Body of pancreas (tissue), 4 donors: ENCODE measurements at regions not wholly inside any gene's neighbourhood (a gene's known extent, or its start where the extent isn't known, plus 50 kb on each side); places are given as distances from the start of the nearest gene placed in this dataset.
A peak's percentile ranks its signal among the peaks of the same experiment; 100 is the strongest.

Source experiments
- ATAC-seq: fragments of 150-250 bp; one replicate; pipeline ENCODE4 v1.9.1; 2016
- DNase-seq, 4 donors: peaks; one replicate each; pipeline ENCODE4 v3.0.0-alpha.2; 2019
- H3K27ac ChIP-seq, 4 donors: fragments of 200-600 bp; sonication (generic); 1 replicate in 3 of 4; 2 replicates in 1 of 4; pipeline versions ENCODE4 v1.5.1 to v1.6.1; 2016 to 2019; ENCODE audit warnings: mild to moderate bottlenecking in 1 of 4, mixed read lengths in 1 of 4, moderate library complexity in 1 of 4
- H3K27me3 ChIP-seq, 2 donors: fragments of 200-600 bp; sonication (generic); one replicate each; pipeline ENCODE4 v1.6.0; 2016; ENCODE audit warnings: mild to moderate bottlenecking in 1 of 2
- H3K36me3 ChIP-seq, 2 donors: fragments of 200-600 bp; sonication (generic); replicated peaks in 1 of 2; 2 replicates each; pipeline ENCODE4 v1.5.1; 2016; ENCODE audit warnings: low read depth in 2 of 2; ENCODE audit not compliant: insufficient read depth in 1 of 2
- H3K4me1 ChIP-seq: fragments of 200-600 bp; sonication (generic); one replicate; pipeline ENCODE4 v1.6.0; 2016
- H3K4me3 ChIP-seq, 2 donors: fragments of 200-600 bp; sonication (generic); 1 replicate in 1 of 2; 2 replicates in 1 of 2; pipeline ENCODE4 v1.5.1; 2016 to 2019
- H3K9me3 ChIP-seq, 3 donors: fragments of 200-600 bp; sonication (generic); 1 replicate in 2 of 3; 2 replicates in 1 of 3; pipeline ENCODE4 v1.5.1; 2016
- CTCF ChIP-seq, 7 experiments: fragments of 450-650 bp in 4 of 7; fragments of 200-600 bp in 3 of 7; sonication (generic) in 3 of 7; IDR thresholded peaks; one replicate each; pipeline ENCODE4 v1.5.1; 2016 to 2019; ENCODE audit warnings: antibody characterized with exemption in 7 of 7
- POLR2A ChIP-seq, 3 donors: fragments of 450-650 bp; IDR thresholded peaks; one replicate each; pipeline ENCODE4 v1.6.1; 2016; ENCODE audit warnings: antibody characterized with exemption in 3 of 3, mild to moderate bottlenecking in 2 of 3
- WGBS, 2 donors: methylation state at CpG; one replicate each; pipeline ENCODE4 v1.1.5; 2017; 5-methylcytosine and 5-hydroxymethylcytosine counted together
- intact Hi-C: fragments of 100-400 bp; cut with DNase I; formaldehyde crosslinking; loops from one replicate; pipeline ENCODE4 v1.15.1; 2023

- TF ChIP-seq POLR2A (IDR thresholded peaks at IDR 0.05), result no peak
- no peak for TF ChIP-seq CTCF (IDR thresholded peaks at IDR 0.05)
- no peaks in the 10 kb centered on the region for H3K36me3 ChIP-seq
- H3K27me3 ChIP-seq, result no peaks in the 10 kb centered on the region
- intact Hi-C loops, result no loop called here
- no peak for DNase-seq
- no peak for ATAC-seq
- no peak overlapping the region for H3K4me3 ChIP-seq
- no peaks in the 10 kb centered on the region for H3K4me1 ChIP-seq
- H3K27ac ChIP-seq, result no peak overlapping the region
- H3K9me3 ChIP-seq, result peaks cover 0 to 2% (median 0%) of the 10 kb centered on the region in 3 donors
- 79 to 91% methylated on average over 5 of the region's 5 CpGs for WGBS, 2 donors
These were observed 50.5 kb downstream of the PALM2AKAP2 start for GRCh38 chr9:109830545-109830944.

- Histone ChIP-seq H3K36me3 (no peaks in the 10 kb centered on the region), H3K27ac (no peak overlapping the region), H3K9me3 (peaks cover 0 to 4% (median 0%) of the 10 kb centered on the region in 3 donors), H3K4me1 (no peaks in the 10 kb centered on the region), H3K4me3 (no peak overlapping the region), H3K27me3 (no peaks in the 10 kb centered on the region)
- TF ChIP-seq POLR2A (IDR thresholded peaks at IDR 0.05) (no peak), CTCF (IDR thresholded peaks at IDR 0.05) (no peak)
- no peak for ATAC-seq
- intact Hi-C loops, result no loop called here
- DNase-seq, result no peak
- 66 to 71% methylated on average over 6 of the region's 6 CpGs for WGBS, 2 donors
These were observed 52.1 kb downstream of the PALM2AKAP2 start for GRCh38 chr9:109831998-109832658.

GRCh38 chr9:109834855-109835254, 54.9 kb downstream of the PALM2AKAP2 start:
- Histone ChIP-seq H3K4me3 (no peak overlapping the region), H3K27ac (no peak overlapping the region), H3K27me3 (no peaks in the 10 kb centered on the region), H3K4me1 (no peaks in the 10 kb centered on the region), H3K9me3 (peaks cover 0 to 4% (median 0%) of the 10 kb centered on the region in 3 donors), H3K36me3 (no peaks in the 10 kb centered on the region)
- ATAC-seq (no peak), DNase-seq (no peak)
- WGBS, 2 donors, result 74 to 75% methylated on average over 2 of the region's 2 CpGs
- intact Hi-C loops, result no loop called here
- TF ChIP-seq CTCF (IDR thresholded peaks at IDR 0.05) (no peak), POLR2A (IDR thresholded peaks at IDR 0.05) (no peak)

- no peaks in the 10 kb centered on the region for H3K9me3 ChIP-seq
- ATAC-seq, result no peak
- DNase-seq, result peak in 3 of 4 donors; percentile 22 to 48 (median 25)
- H3K27ac ChIP-seq, result no peak overlapping the region
- no peak overlapping the region for H3K4me3 ChIP-seq
- WGBS, 2 donors, result 61 to 66% methylated on average over 8 to 11 of the region's 11 CpGs
- TF ChIP-seq POLR2A (IDR thresholded peaks at IDR 0.05), result no peak
- TF ChIP-seq CTCF (IDR thresholded peaks at IDR 0.05), result no peak
- H3K27me3 ChIP-seq, result no peaks in the 10 kb centered on the region
- H3K4me1 ChIP-seq, result no peaks in the 10 kb centered on the region
- H3K36me3 ChIP-seq, result no peaks in the 10 kb centered on the region
- intact Hi-C loops, result no loop called here
These were observed 63.6 kb downstream of the PALM2AKAP2 start for GRCh38 chr9:109843641-109844040.

- Histone ChIP-seq H3K36me3 (no peaks in the 10 kb centered on the region), H3K27ac (no peak overlapping the region), H3K4me1 (no peaks in the 10 kb centered on the region), H3K9me3 (no peaks in the 10 kb centered on the region), H3K27me3 (no peaks in the 10 kb centered on the region), H3K4me3 (no peak overlapping the region)
- no peak for DNase-seq
- WGBS, 2 donors, result 95% methylated on average over 2 of the region's 2 CpGs
- no peak for TF ChIP-seq POLR2A (IDR thresholded peaks at IDR 0.05)
- TF ChIP-seq CTCF (IDR thresholded peaks at IDR 0.05), result no peak
- no peak for ATAC-seq
- intact Hi-C loops, result no loop called here
These were observed 65.2 kb downstream of the PALM2AKAP2 start for GRCh38 chr9:109845226-109845625.
